KMS-11 (cell line): ENCODE measurements at regions not wholly inside any gene's neighbourhood (a gene's known extent, or its start where the extent isn't known, plus 50 kb on each side); places are given as distances from the start of the nearest gene placed in this dataset.

Experiments used
- H2AFZ ChIP-seq: fragments of 200-600 bp; sonication (generic); 2 replicates; pipeline ENCODE4 v1.6.1; 2016; ENCODE audit warnings: antibody characterized with exemption, mixed run types, low read depth
- H3K27ac ChIP-seq: fragments of 200-600 bp; sonication (generic); 2 replicates; pipeline ENCODE4 v1.6.1; 2016; ENCODE audit warnings: mild to moderate bottlenecking, mixed run types
- H3K27me3 ChIP-seq: fragments of 200-600 bp; sonication (generic); 2 replicates; pipeline ENCODE4 v1.6.1; 2017; ENCODE audit warnings: mild to moderate bottlenecking, low read depth, mixed run types, moderate library complexity; ENCODE audit not compliant: insufficient read depth
- H3K36me3 ChIP-seq: fragments of 200-600 bp; sonication (generic); 2 replicates; pipeline ENCODE4 v1.6.1; 2017; ENCODE audit warnings: mild to moderate bottlenecking, mixed run types; ENCODE audit not compliant: insufficient read depth
- H3K4me1 ChIP-seq: fragments of 200-600 bp; sonication (generic); 2 replicates; pipeline ENCODE4 v1.6.1; 2016; ENCODE audit warnings: mild to moderate bottlenecking, low read depth, mixed run types; ENCODE audit not compliant: poor library complexity, severe bottlenecking
- H3K4me2 ChIP-seq: fragments of 200-600 bp; sonication (generic); 2 replicates; pipeline ENCODE4 v1.7.0; 2016; ENCODE audit warnings: mild to moderate bottlenecking, mixed run types
- H3K4me3 ChIP-seq: fragments of 200-600 bp; sonication (generic); IDR thresholded peaks from 2 replicates; pipeline ENCODE4 v1.6.1; 2017; ENCODE audit warnings: low read depth, low read length, mixed read lengths; ENCODE audit not compliant: insufficient read depth
- H3K79me2 ChIP-seq: fragments of 200-600 bp; sonication (generic); 2 replicates; pipeline ENCODE4 v1.6.1; 2016; ENCODE audit warnings: low read depth, mixed run types; ENCODE audit not compliant: insufficient read depth
- H3K9ac ChIP-seq: fragments of 200-600 bp; sonication (generic); 2 replicates; pipeline ENCODE4 v1.6.1; 2016; ENCODE audit warnings: mild to moderate bottlenecking, mixed run types
- H4K20me1 ChIP-seq: fragments of 200-600 bp; sonication (generic); 2 replicates; pipeline ENCODE4 v1.6.1; 2016; ENCODE audit warnings: mild to moderate bottlenecking, mixed run types; ENCODE audit not compliant: insufficient read depth
- TF ChIP-seq, protein P1 (sequence below): fragments of 200-600 bp; sonication (generic); conservative IDR thresholded peaks from 2 replicates; pipeline ENCODE4 v1.6.1; 2017; ENCODE audit warnings: low read depth, mild to moderate bottlenecking, antibody characterized with exemption, low read length, moderate library complexity, mixed read lengths

DNA sequence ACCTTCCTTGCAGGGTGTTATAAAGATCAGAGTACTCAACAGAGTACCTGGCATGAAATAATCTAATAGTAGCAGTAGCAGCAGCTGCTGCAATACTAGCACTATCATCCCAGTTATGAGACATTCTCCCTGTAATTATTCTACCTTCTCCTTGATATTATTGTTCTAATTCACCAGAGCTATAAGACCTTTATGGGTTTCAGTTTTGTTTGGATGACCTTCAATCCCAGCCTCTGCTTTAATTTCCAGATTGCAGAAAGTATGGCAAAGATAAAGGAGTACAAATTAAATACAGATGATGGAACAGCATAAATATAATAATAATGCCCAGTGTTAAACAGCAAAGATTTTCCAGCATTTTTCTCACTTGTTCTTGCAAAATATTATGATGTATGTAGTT lies 150.5 kb upstream of the MYLIP start:
- H3K27me3 ChIP-seq: no peaks in the 10 kb centered on the region
- no peak overlapping the region for H3K4me3 ChIP-seq
- no peak overlapping the region for H3K4me2 ChIP-seq
- H3K79me2 ChIP-seq: no peaks in the 10 kb centered on the region
- no peak overlapping the region for H2AFZ ChIP-seq
- no peaks in the 10 kb centered on the region for H4K20me1 ChIP-seq
- no peaks in the 10 kb centered on the region for H3K4me1 ChIP-seq
- H3K27ac ChIP-seq: no peak overlapping the region
- TF ChIP-seq, protein P1, sequence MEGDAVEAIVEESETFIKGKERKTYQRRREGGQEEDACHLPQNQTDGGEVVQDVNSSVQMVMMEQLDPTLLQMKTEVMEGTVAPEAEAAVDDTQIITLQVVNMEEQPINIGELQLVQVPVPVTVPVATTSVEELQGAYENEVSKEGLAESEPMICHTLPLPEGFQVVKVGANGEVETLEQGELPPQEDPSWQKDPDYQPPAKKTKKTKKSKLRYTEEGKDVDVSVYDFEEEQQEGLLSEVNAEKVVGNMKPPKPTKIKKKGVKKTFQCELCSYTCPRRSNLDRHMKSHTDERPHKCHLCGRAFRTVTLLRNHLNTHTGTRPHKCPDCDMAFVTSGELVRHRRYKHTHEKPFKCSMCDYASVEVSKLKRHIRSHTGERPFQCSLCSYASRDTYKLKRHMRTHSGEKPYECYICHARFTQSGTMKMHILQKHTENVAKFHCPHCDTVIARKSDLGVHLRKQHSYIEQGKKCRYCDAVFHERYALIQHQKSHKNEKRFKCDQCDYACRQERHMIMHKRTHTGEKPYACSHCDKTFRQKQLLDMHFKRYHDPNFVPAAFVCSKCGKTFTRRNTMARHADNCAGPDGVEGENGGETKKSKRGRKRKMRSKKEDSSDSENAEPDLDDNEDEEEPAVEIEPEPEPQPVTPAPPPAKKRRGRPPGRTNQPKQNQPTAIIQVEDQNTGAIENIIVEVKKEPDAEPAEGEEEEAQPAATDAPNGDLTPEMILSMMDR: no peak
- H3K36me3 ChIP-seq: no peaks in the 10 kb centered on the region
- H3K9ac ChIP-seq: no peak overlapping the region

DNA sequence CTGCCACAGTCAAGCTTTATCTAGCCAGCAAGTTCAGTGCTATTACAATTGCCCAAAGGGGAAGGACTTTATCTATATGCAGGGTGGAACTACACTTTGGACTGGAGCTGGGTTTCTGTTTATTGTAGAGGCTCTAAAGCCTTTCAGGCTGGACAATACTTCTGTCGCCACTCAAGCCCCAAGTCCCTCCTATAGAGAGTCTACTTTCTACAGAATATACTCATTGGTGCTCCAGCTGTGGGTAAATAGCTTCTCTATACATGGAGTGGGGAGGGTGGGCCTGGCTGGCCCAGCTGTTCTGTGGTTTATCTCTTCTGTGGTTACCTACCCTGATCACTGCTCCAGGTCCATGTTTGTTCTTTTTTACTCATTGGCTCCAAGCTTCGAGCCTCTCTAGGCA lies 151.8 kb upstream of the MYLIP start:
- Histone ChIP-seq H3K4me1 (no peaks in the 10 kb centered on the region), H2AFZ (no peak overlapping the region), H3K36me3 (no peaks in the 10 kb centered on the region), H3K4me3 (no peak overlapping the region), H3K9ac (no peak overlapping the region), H3K27me3 (no peaks in the 10 kb centered on the region), H4K20me1 (no peaks in the 10 kb centered on the region), H3K4me2 (no peak overlapping the region), H3K79me2 (no peaks in the 10 kb centered on the region), H3K27ac (no peak overlapping the region)
- TF ChIP-seq, protein P1: no peak

DNA sequence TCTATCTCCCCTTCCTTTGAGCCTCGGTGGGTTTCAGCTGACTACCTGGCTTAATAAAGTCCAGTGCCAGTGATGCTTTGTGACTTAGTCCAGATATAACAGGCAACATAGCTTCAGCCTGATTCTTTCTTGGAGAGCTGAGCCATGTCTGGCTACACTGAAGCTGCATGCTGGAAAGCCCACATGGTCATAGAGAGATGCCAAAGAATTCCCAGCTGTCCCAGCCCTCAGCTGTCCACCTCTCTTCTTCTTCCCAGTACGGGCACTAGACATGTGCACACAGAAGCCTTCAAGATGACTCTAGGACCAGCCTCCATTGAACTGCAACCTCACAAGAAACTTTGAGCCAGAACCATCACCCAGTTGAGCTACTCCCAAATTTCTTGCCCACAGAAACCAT lies 154.1 kb upstream of the MYLIP start:
- H3K4me3 ChIP-seq: no peak overlapping the region
- H3K27ac ChIP-seq: no peak overlapping the region
- H2AFZ ChIP-seq: no peak overlapping the region
- H3K4me2 ChIP-seq: no peak overlapping the region
- H3K27me3 ChIP-seq: no peaks in the 10 kb centered on the region
- no peaks in the 10 kb centered on the region for H3K79me2 ChIP-seq
- no peaks in the 10 kb centered on the region for H4K20me1 ChIP-seq
- no peaks in the 10 kb centered on the region for H3K4me1 ChIP-seq
- H3K9ac ChIP-seq: no peak overlapping the region
- TF ChIP-seq, protein P1: no peak
- H3K36me3 ChIP-seq: no peaks in the 10 kb centered on the region

DNA sequence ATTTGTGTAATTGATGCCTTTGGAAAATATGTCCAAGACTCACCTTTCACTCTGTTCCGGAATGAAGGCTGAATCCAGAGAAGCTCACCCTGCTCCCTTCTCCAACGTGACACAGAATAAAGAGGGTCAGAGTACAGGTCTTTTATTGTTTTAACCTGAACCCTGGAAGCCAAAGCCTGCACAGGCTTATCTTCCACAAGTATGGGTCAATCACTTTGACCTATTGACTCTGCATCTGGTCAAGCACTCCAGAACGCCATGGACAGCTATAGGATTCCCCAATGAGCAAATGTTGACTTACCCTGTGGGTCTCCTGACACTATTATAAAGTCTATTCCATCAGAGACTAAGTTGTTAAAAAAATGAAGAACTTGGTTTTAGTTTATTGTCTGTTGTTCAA lies 158.4 kb upstream of the MYLIP start:
- TF ChIP-seq, protein P1: no peak
- Histone ChIP-seq H3K9ac (no peak overlapping the region), H3K4me1 (no peaks in the 10 kb centered on the region), H3K36me3 (no peaks in the 10 kb centered on the region), H3K27me3 (no peaks in the 10 kb centered on the region), H3K27ac (no peak overlapping the region), H2AFZ (no peak overlapping the region), H3K4me2 (no peak overlapping the region), H3K79me2 (no peaks in the 10 kb centered on the region), H4K20me1 (no peaks in the 10 kb centered on the region), H3K4me3 (no peak overlapping the region)

DNA sequence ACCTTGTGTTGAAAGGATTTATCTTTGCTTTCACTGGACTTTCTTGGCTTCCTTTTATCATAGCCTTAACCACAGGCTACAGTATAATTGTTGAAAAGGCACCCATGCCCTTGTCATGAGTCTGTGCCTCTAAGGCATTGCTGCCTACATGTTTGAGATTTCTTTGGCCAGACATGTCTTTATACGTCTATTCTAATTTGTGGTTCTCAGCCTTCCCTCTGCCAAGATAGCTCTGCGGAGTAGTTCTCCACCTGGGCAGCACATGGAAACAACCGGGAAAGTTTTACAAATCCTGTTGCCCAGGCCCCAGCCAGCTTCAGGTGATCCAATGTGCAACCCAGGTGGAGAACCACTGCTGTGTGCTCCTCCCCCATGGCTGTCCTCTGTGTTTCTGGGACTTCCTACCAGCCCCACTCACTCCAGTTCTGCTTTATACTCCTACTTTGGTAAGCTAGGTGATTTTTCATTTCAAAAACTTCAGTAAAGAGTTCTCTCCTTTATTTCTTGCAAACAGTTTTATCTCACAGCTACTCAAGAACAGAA lies 159.6 kb upstream of the MYLIP start:
- no peaks in the 10 kb centered on the region for H3K79me2 ChIP-seq
- H3K27ac ChIP-seq: no peak overlapping the region
- no peak overlapping the region for H3K4me3 ChIP-seq
- no peak overlapping the region for H3K9ac ChIP-seq
- H3K27me3 ChIP-seq: no peaks in the 10 kb centered on the region
- TF ChIP-seq, protein P1: no peak
- no peaks in the 10 kb centered on the region for H3K36me3 ChIP-seq
- H2AFZ ChIP-seq: no peak overlapping the region
- no peak overlapping the region for H3K4me2 ChIP-seq
- H4K20me1 ChIP-seq: no peaks in the 10 kb centered on the region
- H3K4me1 ChIP-seq: no peaks in the 10 kb centered on the region
